ENCODE measurements at regions not wholly inside any gene's neighbourhood (a gene's known extent, or its start where the extent isn't known, plus 50 kb on each side); places are given as distances from the start of the nearest gene placed in this dataset.
"Not testable (repeated sequence)": the region's sequence is repeated elsewhere in the genome, so short reads cannot be mapped to it uniquely, and the experiment has no call there.

DNA sequence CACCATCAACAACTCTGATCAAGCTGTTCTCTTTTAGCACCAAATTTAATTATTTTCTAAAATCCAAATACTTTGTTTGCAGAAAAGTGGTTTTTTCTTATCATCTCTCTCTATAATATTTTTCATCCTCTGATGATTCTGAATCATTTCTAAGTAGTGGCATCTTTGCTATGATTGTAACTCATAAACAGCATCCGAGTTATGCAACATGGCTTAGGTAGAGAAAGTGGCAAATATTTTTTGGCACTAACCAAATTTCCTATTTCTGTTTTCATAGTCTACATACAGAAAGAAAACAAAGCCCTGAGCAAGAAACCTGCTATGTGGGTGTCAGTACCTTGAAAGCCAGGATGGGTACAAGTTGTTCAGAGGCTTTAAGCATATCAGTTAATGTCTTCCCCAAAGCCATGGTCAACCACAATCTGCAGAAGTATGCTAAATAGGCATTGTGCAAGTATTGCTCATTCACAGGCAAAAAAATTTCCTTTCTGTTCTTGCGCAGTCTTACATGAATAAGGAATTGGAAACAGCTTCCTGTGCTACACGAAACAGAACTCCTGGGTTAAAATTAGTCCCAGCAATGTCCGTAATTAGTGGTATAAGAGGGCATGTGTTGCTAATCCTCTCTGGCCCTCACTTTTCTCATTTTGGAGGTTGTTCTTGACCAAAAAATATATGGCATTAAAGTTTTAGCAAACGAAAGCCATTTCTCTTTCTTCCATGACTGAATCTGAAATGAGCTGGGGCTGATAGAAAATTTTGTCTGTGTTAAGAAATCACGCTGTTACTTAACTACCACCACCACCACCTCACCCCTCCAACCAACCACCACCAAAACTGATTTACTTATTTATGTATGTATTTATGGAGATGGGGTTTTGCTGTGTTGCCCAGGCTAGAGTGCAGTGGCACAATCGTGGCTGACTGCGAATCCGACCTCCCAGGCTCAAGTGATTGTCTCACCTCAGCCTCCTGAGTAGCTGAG, 325.6 kb upstream of the MAGI2 start:
- TF ChIP-seq, protein P1, sequence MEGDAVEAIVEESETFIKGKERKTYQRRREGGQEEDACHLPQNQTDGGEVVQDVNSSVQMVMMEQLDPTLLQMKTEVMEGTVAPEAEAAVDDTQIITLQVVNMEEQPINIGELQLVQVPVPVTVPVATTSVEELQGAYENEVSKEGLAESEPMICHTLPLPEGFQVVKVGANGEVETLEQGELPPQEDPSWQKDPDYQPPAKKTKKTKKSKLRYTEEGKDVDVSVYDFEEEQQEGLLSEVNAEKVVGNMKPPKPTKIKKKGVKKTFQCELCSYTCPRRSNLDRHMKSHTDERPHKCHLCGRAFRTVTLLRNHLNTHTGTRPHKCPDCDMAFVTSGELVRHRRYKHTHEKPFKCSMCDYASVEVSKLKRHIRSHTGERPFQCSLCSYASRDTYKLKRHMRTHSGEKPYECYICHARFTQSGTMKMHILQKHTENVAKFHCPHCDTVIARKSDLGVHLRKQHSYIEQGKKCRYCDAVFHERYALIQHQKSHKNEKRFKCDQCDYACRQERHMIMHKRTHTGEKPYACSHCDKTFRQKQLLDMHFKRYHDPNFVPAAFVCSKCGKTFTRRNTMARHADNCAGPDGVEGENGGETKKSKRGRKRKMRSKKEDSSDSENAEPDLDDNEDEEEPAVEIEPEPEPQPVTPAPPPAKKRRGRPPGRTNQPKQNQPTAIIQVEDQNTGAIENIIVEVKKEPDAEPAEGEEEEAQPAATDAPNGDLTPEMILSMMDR (conservative IDR thresholded peaks at IDR 0.05) = no peak
- H3K9me3 Mint-ChIP-seq = peaks cover 3% of the 10 kb centered on the region
- H3K36me3 Mint-ChIP-seq = no peaks in the 10 kb centered on the region
- peaks cover 10% of the 10 kb centered on the region for H3K4me1 Mint-ChIP-seq (ENCODE audit: unreplicated experiment)
- H3K4me3 Mint-ChIP-seq = no peak overlapping the region
- DNase-seq (ENCODE audit: extremely low spot score, unreplicated experiment) = no peak
- no peak overlapping the region for H3K27ac Mint-ChIP-seq
- no peaks in the 10 kb centered on the region for H3K27me3 Mint-ChIP-seq

DNA sequence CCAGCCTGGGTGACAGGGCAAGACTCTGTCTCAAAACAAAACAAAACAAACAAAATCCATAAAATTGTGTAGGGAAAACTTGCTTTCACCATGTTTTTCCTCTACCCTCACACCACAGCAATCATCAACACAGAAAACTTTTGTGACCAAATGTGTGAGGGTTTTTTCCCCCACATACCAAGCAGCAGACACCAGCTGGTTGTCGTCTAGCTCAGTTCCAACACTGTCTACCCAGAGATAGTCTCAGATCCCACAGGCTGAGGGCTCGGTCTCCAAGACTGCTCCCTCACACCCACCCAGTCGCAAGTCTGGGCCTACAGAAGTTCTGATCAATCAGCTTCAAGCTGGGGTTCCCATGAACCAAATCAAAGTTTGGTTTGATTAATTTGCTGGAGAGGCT, 322.4 kb upstream of the MAGI2 start:
- no peak for DNase-seq (ENCODE audit: extremely low spot score, unreplicated experiment)
- Mint-ChIP-seq H3K4me3 (no peak overlapping the region), H3K36me3 (no peaks in the 10 kb centered on the region), H3K27me3 (no peaks in the 10 kb centered on the region), H3K9me3 (no peaks in the 10 kb centered on the region), H3K27ac (no peak overlapping the region), H3K4me1 (ENCODE audit: unreplicated experiment) (peaks cover 4% of the 10 kb centered on the region)
- TF ChIP-seq, protein P1 (conservative IDR thresholded peaks at IDR 0.05) = no peak

- Mint-ChIP-seq H3K9me3 (no peaks in the 10 kb centered on the region), H3K4me3 (no peak overlapping the region), H3K27ac (no peak overlapping the region), H3K4me1 (ENCODE audit: unreplicated experiment) (peaks cover 4% of the 10 kb centered on the region), H3K36me3 (no peaks in the 10 kb centered on the region), H3K27me3 (no peaks in the 10 kb centered on the region)
- TF ChIP-seq, protein P1 (conservative IDR thresholded peaks at IDR 0.05) = no peak
- no peak for DNase-seq (ENCODE audit: extremely low spot score, unreplicated experiment)
These were observed 320.7 kb upstream of the MAGI2 start for GRCh38 chr7:79774150-79774549.

- DNase-seq (ENCODE audit: extremely low spot score, unreplicated experiment) = no peak
- Mint-ChIP-seq H3K36me3 (no peaks in the 10 kb centered on the region), H3K9me3 (no peaks in the 10 kb centered on the region)
These were observed 317.5 kb upstream of the MAGI2 start for GRCh38 chr7:79770970-79771369.

GRCh38 chr7:79770063-79770462, 316.6 kb upstream of the MAGI2 start:
- no peak overlapping the region for H3K27ac Mint-ChIP-seq
- no peak for DNase-seq (ENCODE audit: extremely low spot score, unreplicated experiment)
- H3K27me3 Mint-ChIP-seq = no peaks in the 10 kb centered on the region
- no peaks in the 10 kb centered on the region for H3K9me3 Mint-ChIP-seq
- no peaks in the 10 kb centered on the region for H3K36me3 Mint-ChIP-seq
- H3K4me1 Mint-ChIP-seq (ENCODE audit: unreplicated experiment) = no peaks in the 10 kb centered on the region
- TF ChIP-seq, protein P1 (conservative IDR thresholded peaks at IDR 0.05) = no peak
- H3K4me3 Mint-ChIP-seq = no peak overlapping the region

More at GRCh38 chr7:79770970-79771369, 317.5 kb upstream of the MAGI2 start:
- H3K27me3 Mint-ChIP-seq = no peaks in the 10 kb centered on the region
- TF ChIP-seq, protein P1 (conservative IDR thresholded peaks at IDR 0.05) = no peak
- H3K4me1 Mint-ChIP-seq (ENCODE audit: unreplicated experiment) = no peaks in the 10 kb centered on the region
- no peak overlapping the region for H3K4me3 Mint-ChIP-seq
- H3K27ac Mint-ChIP-seq = no peak overlapping the region

DNA sequence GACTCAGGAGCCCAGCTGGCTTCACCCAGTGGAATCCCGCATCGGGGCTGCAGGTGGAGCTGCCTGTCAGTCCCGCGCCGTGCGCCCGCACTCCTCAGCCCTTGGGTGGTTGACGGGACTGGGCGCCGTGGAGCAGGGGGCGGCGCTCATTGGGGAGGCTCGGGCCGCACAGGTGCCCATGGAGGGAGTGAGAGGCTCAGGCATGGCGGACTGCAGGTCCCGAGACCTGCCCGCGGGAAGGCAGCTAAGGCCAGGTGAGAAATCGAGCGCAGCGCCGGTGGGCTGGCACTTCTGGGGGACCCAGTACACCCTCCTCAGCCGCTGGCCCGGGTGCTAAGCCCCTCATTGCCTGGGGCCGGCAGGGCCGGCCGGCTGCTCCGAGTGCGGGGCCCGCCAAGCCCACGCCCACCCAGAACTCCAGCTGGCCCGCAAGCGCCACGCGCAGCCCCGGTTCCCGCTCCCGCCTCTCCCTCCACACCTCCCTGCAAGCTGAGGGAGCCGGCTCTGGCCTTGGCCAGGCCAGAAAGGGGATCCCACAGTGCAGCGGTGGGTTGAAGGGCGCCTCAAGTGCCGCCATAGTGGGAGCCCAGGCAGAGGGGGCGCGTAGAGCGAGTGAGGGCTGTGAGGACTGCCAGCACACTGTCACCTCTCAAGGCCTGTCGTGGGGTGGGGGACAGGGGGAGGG, 314.6 kb upstream of the MAGI2 start:
- DNase-seq (ENCODE audit: extremely low spot score, unreplicated experiment); H3K27ac Mint-ChIP-seq; H3K36me3 Mint-ChIP-seq; H3K4me1 Mint-ChIP-seq (ENCODE audit: unreplicated experiment); H3K9me3 Mint-ChIP-seq; H3K4me3 Mint-ChIP-seq; H3K27me3 Mint-ChIP-seq: not testable (repeated sequence)

- not testable (repeated sequence) for H3K4me1 Mint-ChIP-seq (ENCODE audit: unreplicated experiment); DNase-seq (ENCODE audit: extremely low spot score, unreplicated experiment); H3K36me3 Mint-ChIP-seq; H3K9me3 Mint-ChIP-seq; H3K4me3 Mint-ChIP-seq; H3K27ac Mint-ChIP-seq; H3K27me3 Mint-ChIP-seq
These were observed 313.7 kb upstream of the MAGI2 start for GRCh38 chr7:79767192-79767591.

Data from type B pancreatic cell (in vitro differentiated cells).